ENCODE measurements at regions not wholly inside any gene's neighbourhood (a gene's known extent, or its start where the extent isn't known, plus 50 kb on each side); places are given as distances from the start of the nearest gene placed in this dataset.

GRCh38 chr20:50420380-50420779, 89.8 kb upstream of the PTPN1 start:
- TF ChIP-seq CTCF (IDR thresholded peaks at IDR 0.05) (no peak), E2F4 (CRISPR knock-in tag; IDR thresholded peaks at IDR 0.05; ENCODE audit: borderline replicate concordance, low read depth) (no peak), AFF4 (CRISPR knock-in tag; IDR thresholded peaks at IDR 0.05; ENCODE audit: borderline replicate concordance) (no peak), CREB1 (CRISPR knock-in tag; IDR thresholded peaks at IDR 0.05) (no peak), ESRRA (CRISPR knock-in tag; IDR thresholded peaks at IDR 0.05; ENCODE audit: borderline replicate concordance) (no peak), STAT6 (CRISPR knock-in tag; conservative IDR thresholded peaks at IDR 0.05; ENCODE audit: low read depth) (no peak), ZNF121 (CRISPR knock-in tag; IDR thresholded peaks at IDR 0.05) (no peak)

Measured in WTC11 (cell line).